Suppressor macrophage treated with lipopolysaccharide for 4 hours (primary cell): ENCODE measurements at regions not wholly inside any gene's neighbourhood (a gene's known extent, or its start where the extent isn't known, plus 50 kb on each side); places are given as distances from the start of the nearest gene placed in this dataset.

Source experiments
- DNase-seq: peaks from one replicate; pipeline ENCODE4 v3.0.0-alpha.2; 2020

GRCh38 chr3:188077160-188077799 is 76.7 kb upstream of the LPP start:
- no peak for DNase-seq

GRCh38 chr3:188080091-188080490 is 73.9 kb upstream of the LPP start:
- DNase-seq, result no peak

GRCh38 chr3:188082031-188082430 is 71.9 kb upstream of the LPP start:
- DNase-seq, result peak; percentile 56

- no peak for DNase-seq
Observed at GRCh38 chr3:188082450-188082849, 71.5 kb upstream of the LPP start.

GRCh38 chr3:188083011-188083410 is 70.9 kb upstream of the LPP start:
- no peak for DNase-seq

GRCh38 chr3:188084752-188085583 is 69.0 kb upstream of the LPP start:
- DNase-seq, result no peak

- DNase-seq, result no peak
Observed at GRCh38 chr3:188085584-188086560, 68.1 kb upstream of the LPP start.

GRCh38 chr3:188088948-188089685 is 64.8 kb upstream of the LPP start:
- DNase-seq, result no peak

GRCh38 chr3:188090620-188091309 is 63.2 kb upstream of the LPP start:
- no peak for DNase-seq

GRCh38 chr3:188091746-188092145 is 62.2 kb upstream of the LPP start:
- no peak for DNase-seq

GRCh38 chr3:188092648-188093047 is 61.3 kb upstream of the LPP start:
- no peak for DNase-seq

- DNase-seq, result no peak
Observed at GRCh38 chr3:188095431-188095830, 58.5 kb upstream of the LPP start.

GRCh38 chr3:188097791-188098190 is 56.2 kb upstream of the LPP start:
- DNase-seq, result peak; percentile 36

GRCh38 chr3:188099907-188100306 is 54.0 kb upstream of the LPP start:
- DNase-seq, result no peak

- no peak for DNase-seq
Observed at GRCh38 chr3:188102861-188103547, 51.0 kb upstream of the LPP start.

- DNase-seq, result no peak
Observed at GRCh38 chr3:188104050-188104449, 49.9 kb upstream of the LPP start.
